IMR-90 (cell line): ENCODE measurements at regions not wholly inside any gene's neighbourhood (a gene's known extent, or its start where the extent isn't known, plus 50 kb on each side); places are given as distances from the start of the nearest gene placed in this dataset.

Experiments used
- ATAC-seq: fragments of 200-7000 bp; cut with Tn5 transposase; 2 replicates; pipeline ENCODE4 v1.9.1; 2020; ENCODE audit warnings: low read depth, mild to moderate bottlenecking, moderate library complexity
- BruUV-seq: library from RNA; stranded (reverse); fragments of 400-500 nt; replicated peaks from 2 replicates; lab custom pipeline; 2021; lab: Mats Ljungman, UMichigan
- CTCF ChIA-PET: fragments of 300-600 bp; formaldehyde crosslinking; extraction: SDS; loops from one replicate; lab custom pipeline; 2021; ENCODE audit warnings: antibody characterized with exemption; lab: Yijun Ruan, JAX
- POLR2A ChIA-PET: fragments of 300-600 bp; sonication (Branson Sonifier 250); formaldehyde crosslinking; loops from one replicate; lab custom pipeline; 2022; ENCODE audit warnings: antibody characterized with exemption; ENCODE audit not compliant: unreplicated experiment; lab: Charles Lee
- DNase-seq: peaks from one replicate; pipeline ENCODE4 v3.0.0; 2013
- H2AFZ ChIP-seq: replicated peaks from 2 replicates; pipeline ENCODE3; 2013; ENCODE audit warnings: low read length, mild to moderate bottlenecking; ENCODE audit not compliant: poor library complexity
- H2AK5ac ChIP-seq: 2 replicates; pipeline ENCODE4 v1.6.1; 2013; ENCODE audit warnings: low read depth, low read length, inconsistent platforms
- H2AK9ac ChIP-seq: replicated peaks from 2 replicates; pipeline ENCODE3; 2013; ENCODE audit warnings: mild to moderate bottlenecking, low read depth, low read length, moderate library complexity; ENCODE audit not compliant: poor library complexity
- H2BK120ac ChIP-seq: 2 replicates; pipeline ENCODE4 v1.6.1; 2013; ENCODE audit warnings: low read depth, low read length, inconsistent platforms
- H2BK15ac ChIP-seq: 3 replicates; pipeline ENCODE4 v1.6.1; 2013; ENCODE audit warnings: low read depth, low read length, inconsistent platforms
- H2BK20ac ChIP-seq: 2 replicates; pipeline ENCODE4 v1.6.1; 2013; ENCODE audit warnings: low read depth, mild to moderate bottlenecking, inconsistent platforms, low read length, moderate library complexity
- H2BK5ac ChIP-seq: 2 replicates; pipeline ENCODE4 v1.6.1; 2013; ENCODE audit warnings: mild to moderate bottlenecking, low read depth, low read length, inconsistent platforms; ENCODE audit not compliant: poor library complexity, severe bottlenecking
- H3K14ac ChIP-seq: replicated peaks from 2 replicates; pipeline ENCODE4 v1.6.1; 2013; ENCODE audit warnings: low read depth, low read length, inconsistent platforms
- H3K18ac ChIP-seq: 2 replicates; pipeline ENCODE4 v1.6.1; 2013; ENCODE audit warnings: low read depth, low read length, control low read depth
- H3K23ac ChIP-seq: 2 replicates; pipeline ENCODE4 v1.6.1; 2013; ENCODE audit warnings: low read depth, low read length, inconsistent platforms
- H3K27ac ChIP-seq: 2 replicates; pipeline ENCODE4 v1.5.1; 2013; ENCODE audit warnings: mild to moderate bottlenecking, control low read depth, low read length; ENCODE audit not compliant: insufficient read depth
- H3K27me3 ChIP-seq: 2 replicates; pipeline ENCODE4 v1.6.1; 2013; ENCODE audit warnings: low read length; ENCODE audit not compliant: control insufficient read depth, insufficient read depth
- H3K36me3 ChIP-seq: 2 replicates; pipeline ENCODE4 v1.6.1; 2013; ENCODE audit warnings: low read length, mixed read lengths; ENCODE audit not compliant: control insufficient read depth, insufficient read depth
- H3K4ac ChIP-seq: 2 replicates; pipeline ENCODE4 v1.6.1; 2013; ENCODE audit warnings: low read depth, low read length, inconsistent platforms
- H3K4me1 ChIP-seq: 2 replicates; pipeline ENCODE4 v1.6.1; 2013; ENCODE audit warnings: low read length, mixed read lengths; ENCODE audit not compliant: control insufficient read depth, insufficient read depth
- H3K4me2 ChIP-seq: 2 replicates; pipeline ENCODE4 v1.6.1; 2013; ENCODE audit warnings: low read depth, mild to moderate bottlenecking, control low read depth, low read length, moderate library complexity
- H3K4me3 ChIP-seq: 2 replicates; pipeline ENCODE4 v1.5.1; 2013; ENCODE audit warnings: low read depth, mild to moderate bottlenecking, control low read depth, low read length, moderate library complexity; ENCODE audit not compliant: insufficient read depth
- H3K56ac ChIP-seq: 2 replicates; pipeline ENCODE4 v1.6.1; 2013; ENCODE audit warnings: low read length, inconsistent platforms; ENCODE audit not compliant: insufficient read depth; ENCODE audit errors: extremely low read depth
- H3K79me1 ChIP-seq, 2 experiments: 2 replicates each; pipeline ENCODE4 v1.6.1; 2013; ENCODE audit warnings: low read length in 2 of 2, inconsistent platforms in 1 of 2, low read depth in 1 of 2
- H3K9ac ChIP-seq: 2 replicates; pipeline ENCODE4 v1.6.1; 2013; ENCODE audit warnings: low read depth, low read length, control low read depth
- H3K9me1 ChIP-seq: 2 replicates; pipeline ENCODE4 v1.6.1; 2013; ENCODE audit warnings: low read length, inconsistent platforms; ENCODE audit not compliant: insufficient read depth
- H3K9me3 ChIP-seq: 2 replicates; pipeline ENCODE4 v1.6.1; 2013; ENCODE audit warnings: low read length; ENCODE audit not compliant: control insufficient read depth, insufficient read depth
- H4K20me1 ChIP-seq: 2 replicates; pipeline ENCODE4 v1.6.1; 2013; ENCODE audit warnings: low read length, inconsistent platforms; ENCODE audit not compliant: insufficient read depth
- H4K5ac ChIP-seq: 2 replicates; pipeline ENCODE4 v1.6.1; 2013; ENCODE audit warnings: mild to moderate bottlenecking, low read depth, low read length, control low read depth
- H4K8ac ChIP-seq, 2 experiments: 2 replicates each; pipeline ENCODE4 v1.6.1; 2013; ENCODE audit warnings: low read depth in 2 of 2, low read length in 2 of 2, control low read depth in 1 of 2, inconsistent platforms in 1 of 2
- H4K91ac ChIP-seq: 2 replicates; pipeline ENCODE4 v1.6.1; 2013; ENCODE audit warnings: low read depth, low read length, inconsistent platforms; ENCODE audit not compliant: insufficient read depth
- MAZ ChIP-seq: IDR thresholded peaks from 2 replicates; pipeline ENCODE4 v1.6.1; 2012; ENCODE audit warnings: low read depth, mild to moderate bottlenecking, low read length, improper control_type of control experiment, moderate library complexity, borderline replicate concordance
- RFX5 ChIP-seq: IDR thresholded peaks from 2 replicates; pipeline ENCODE4 v1.8.0; 2012; ENCODE audit warnings: low read depth, mild to moderate bottlenecking, low read length, moderate library complexity
- WGBS, 2 experiments: methylation state at CpG; one replicate each; pipeline versions ENCODE4 v1.1.5 to v1.1.7; 2013; ENCODE audit warnings: missing lambda C conversion rate in 2 of 2; ENCODE audit not compliant: insufficient read length in 1 of 2; ENCODE audit errors: extremely low coverage in 2 of 2; 5-methylcytosine and 5-hydroxymethylcytosine counted together
- dilution Hi-C: fragments of 300-500 bp; cut with HindIII; formaldehyde crosslinking; loops from one replicate; pipeline ENCODE4 v1.14.3; 2018; ENCODE audit warnings: low sequenced_read_pairs; ENCODE audit not compliant: unreplicated experiment
- in situ Hi-C: fragments of 300-500 bp; cut with MboI; formaldehyde crosslinking; loops from 3 replicates; pipeline ENCODE4 v1.14.3; 2019; ENCODE audit warnings: low sequenced_read_pairs, inconsistent platforms, mixed read lengths
- intact Hi-C: fragments of 100-400 bp; cut with micrococcal nuclease; formaldehyde crosslinking; loops from 2 replicates; pipeline ENCODE4 v1.10.0; 2022

DNA sequence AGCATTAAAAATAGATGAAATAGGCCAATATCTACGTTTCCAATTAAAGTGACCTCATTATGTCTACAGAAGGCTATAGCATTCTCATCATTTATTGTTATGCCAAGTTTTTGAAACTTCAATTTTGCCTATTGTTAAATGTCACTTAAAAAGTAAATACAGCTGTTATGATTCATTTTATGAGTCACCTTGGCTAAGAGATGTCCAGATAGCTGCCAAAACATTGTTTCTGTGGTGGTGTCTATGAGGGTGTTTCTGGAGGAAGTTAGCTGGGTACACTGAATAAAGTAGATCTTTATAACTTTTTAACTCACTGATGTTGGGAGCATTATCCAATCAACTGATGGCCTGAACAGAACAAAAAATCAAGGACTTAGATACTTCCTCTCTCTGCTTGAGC is 1209.7 kb upstream of the PCDH9 start:
- H3K27ac ChIP-seq, result no peak overlapping the region
- H2BK20ac ChIP-seq, result no peak overlapping the region
- H2BK120ac ChIP-seq, result no peak overlapping the region
- TF ChIP-seq RFX5, result no peak
- TF ChIP-seq MAZ, result no peak
- no TSS peak for BruUV-seq
- intact Hi-C loops (no loop called here), in situ Hi-C loops (no loop called here), dilution Hi-C loops (no loop called here)
- H4K8ac ChIP-seq, result no peak overlapping the region
- H4K20me1 ChIP-seq, result no peaks in the 10 kb centered on the region
- no peak overlapping the region for H4K5ac ChIP-seq
- no peaks in the 10 kb centered on the region for H3K27me3 ChIP-seq
- no peaks in the 10 kb centered on the region for H3K9me1 ChIP-seq
- H3K56ac ChIP-seq, result no peak overlapping the region
- H2AFZ ChIP-seq, result no peak overlapping the region
- H3K4me2 ChIP-seq, result no peak overlapping the region
- no peak overlapping the region for H3K4me3 ChIP-seq
- no peak overlapping the region for H3K18ac ChIP-seq
- no peak overlapping the region for H3K14ac ChIP-seq
- no peak overlapping the region for H3K9ac ChIP-seq
- no CpG with 5 or more reads among the region's 1 CpG for WGBS, 2 experiments
- no peak overlapping the region for H3K23ac ChIP-seq
- no peaks in the 10 kb centered on the region for H3K36me3 ChIP-seq
- H2BK15ac ChIP-seq, result no peak overlapping the region
- ChIA-PET POLR2A (no interaction called here), CTCF (no interaction called here)
- H2AK5ac ChIP-seq, result no peak overlapping the region
- no peak overlapping the region for H3K4ac ChIP-seq
- no peaks in the 10 kb centered on the region for H3K79me1 ChIP-seq
- DNase-seq (no peak), ATAC-seq (no peak)
- H2BK5ac ChIP-seq, result no peak overlapping the region
- no peak overlapping the region for H2AK9ac ChIP-seq
- no peak overlapping the region for H4K91ac ChIP-seq
- H3K9me3 ChIP-seq, result no peaks in the 10 kb centered on the region; the same call in 1 of the 2 replicates
- H3K4me1 ChIP-seq, result no peaks in the 10 kb centered on the region
